AG10803 (cell line): ENCODE measurements at regions not wholly inside any gene's neighbourhood (a gene's known extent, or its start where the extent isn't known, plus 50 kb on each side); places are given as distances from the start of the nearest gene placed in this dataset.

ENCODE experiments used
- DNase-seq: peaks from one replicate; pipeline ENCODE4 v3.0.0; 2010; ENCODE audit warnings: low read depth
- H3K4me3 ChIP-seq: 2 replicates; pipeline ENCODE4 v1.5.1; 2011; ENCODE audit warnings: mild to moderate bottlenecking, low read length, control low read depth
- CTCF ChIP-seq: conservative IDR thresholded peaks from 2 replicates; pipeline ENCODE4 v1.5.1; 2011; ENCODE audit warnings: mild to moderate bottlenecking, low read length, control low read depth, inconsistent platforms

- DNase-seq = no peak
- no peak overlapping the region for H3K4me3 ChIP-seq
- TF ChIP-seq CTCF = no peak
Measured at GRCh38 chr6:93819189-93819588, 399.8 kb upstream of the EPHA7 start.

- DNase-seq = no peak
- no peak overlapping the region for H3K4me3 ChIP-seq
- no peak for TF ChIP-seq CTCF
Measured at GRCh38 chr6:93817937-93818336, 398.6 kb upstream of the EPHA7 start.

GRCh38 chr6:93806409-93807270 is 387.3 kb upstream of the EPHA7 start:
- no peak for DNase-seq

GRCh38 chr6:93801101-93801847 is 381.9 kb upstream of the EPHA7 start:
- H3K4me3 ChIP-seq = no peak overlapping the region
- no peak for DNase-seq
- no peak for TF ChIP-seq CTCF

More at GRCh38 chr6:93806409-93807270, 387.3 kb upstream of the EPHA7 start:
- TF ChIP-seq CTCF = no peak
- H3K4me3 ChIP-seq = no peak overlapping the region

- no peak for TF ChIP-seq CTCF
- DNase-seq = no peak
- H3K4me3 ChIP-seq = no peak overlapping the region
Measured at GRCh38 chr6:93799226-93799625, 379.9 kb upstream of the EPHA7 start.

- no peak for TF ChIP-seq CTCF
- DNase-seq = no peak
Measured at GRCh38 chr6:93794166-93794565, 374.8 kb upstream of the EPHA7 start.

More at GRCh38 chr6:93794166-93794565, 374.8 kb upstream of the EPHA7 start:
- no peak overlapping the region for H3K4me3 ChIP-seq
